HCT116 (cell line): ENCODE measurements at regions not wholly inside any gene's neighbourhood (a gene's known extent, or its start where the extent isn't known, plus 50 kb on each side); places are given as distances from the start of the nearest gene placed in this dataset.

Experiments
- ATAC-seq: fragments of 200-7000 bp; cut with Tn5 transposase; 2 replicates; pipeline ENCODE4 v1.9.1; 2020; ENCODE audit warnings: mild to moderate bottlenecking, moderate library complexity
- BruUV-seq: library from RNA; stranded (reverse); fragments of 400-500 nt; replicated peaks from 2 replicates; lab custom pipeline; 2021; lab: Mats Ljungman, UMichigan
- CTCF ChIA-PET: fragments of 300-600 bp; sonication (Branson Sonifier 250); formaldehyde crosslinking; loops from one replicate; lab custom pipeline; 2021; ENCODE audit warnings: antibody characterized with exemption; lab: Charles Lee
- POLR2A ChIA-PET: fragments of 300-600, 350-600 bp; sonication (Branson Sonifier 250); formaldehyde crosslinking; loops from one replicate; lab custom pipeline; 2021; ENCODE audit warnings: antibody characterized with exemption; lab: Charles Lee
- RAD21 ChIA-PET, 2 experiments: fragments of 300-600 bp; sonication (Branson Sonifier 250); formaldehyde crosslinking; loops; one replicate each; lab custom pipeline; 2023; ENCODE audit warnings: low total read pairs in 2 of 2; ENCODE audit not compliant: uncharacterized antibody in 2 of 2, unreplicated experiment in 2 of 2, low non-redundant PET in 1 of 2; lab: Charles Lee
- DNase-seq: peaks from one replicate; pipeline ENCODE4 v3.0.0-alpha.2; 2010; ENCODE audit warnings: low read depth, low spot score
- H2AFZ ChIP-seq: fragments of 200-600 bp; shearing (Covaris generic), sonication (generic); 2 replicates; pipeline ENCODE4 v1.6.1; 2017; ENCODE audit warnings: low read depth, mixed run types, mixed read lengths, antibody characterized with exemption, low read length; ENCODE audit not compliant: poor library complexity, severe bottlenecking
- H3K27ac ChIP-seq: 2 replicates; pipeline ENCODE4 v1.5.1; 2012; ENCODE audit warnings: low read depth, low read length
- H3K27me3 ChIP-seq: fragments of 200-600 bp; sonication (generic); 2 replicates; pipeline ENCODE4 v1.6.1; 2016; ENCODE audit warnings: mixed run types, low read length, mixed read lengths; ENCODE audit not compliant: insufficient read depth
- H3K36me3 ChIP-seq, 2 experiments: fragments of 200-500 bp in 1 of 2; fragments of 200-600 bp in 1 of 2; sonication (Bioruptor generic) in 1 of 2; sonication (generic) in 1 of 2; 2 replicates each; pipeline versions ENCODE4 v1.5.1 to v1.6.1; 2014 to 2016; ENCODE audit warnings: low read length in 2 of 2, inconsistent platforms in 1 of 2, mixed read lengths in 1 of 2, mixed run types in 1 of 2; ENCODE audit not compliant: insufficient read depth in 2 of 2, control insufficient read depth in 1 of 2
- H3K4me1 ChIP-seq, 2 experiments: fragments of 200-600 bp in 1 of 2; sonication (generic) in 1 of 2; 2 replicates each; pipeline versions ENCODE4 v1.5.1 to v1.6.1; 2012 to 2017; ENCODE audit warnings: low read length in 2 of 2, inconsistent platforms in 1 of 2, mild to moderate bottlenecking in 1 of 2, mixed read lengths in 1 of 2, mixed run types in 1 of 2, moderate library complexity in 1 of 2; ENCODE audit not compliant: insufficient read depth in 2 of 2, control insufficient read depth in 1 of 2
- H3K4me2 ChIP-seq: fragments of 200-600 bp; sonication (generic); 2 replicates; pipeline ENCODE4 v1.6.1; 2017; ENCODE audit warnings: mixed run types, low read length, mixed read lengths
- H3K4me3 ChIP-seq, 2 experiments: fragments of 200-600 bp in 1 of 2; sonication (generic) in 1 of 2; replicated peaks in 1 of 2; 2 replicates each; pipeline ENCODE4 v1.5.1; 2011 to 2016; ENCODE audit warnings: low read length in 2 of 2, control low read depth in 1 of 2, low read depth in 1 of 2, mild to moderate bottlenecking in 1 of 2, mixed read lengths in 1 of 2, mixed run types in 1 of 2
- H3K79me2 ChIP-seq: fragments of 200-600 bp; sonication (generic); 2 replicates; pipeline ENCODE4 v1.6.1; 2017; ENCODE audit warnings: mild to moderate bottlenecking, mixed run types, low read length, moderate library complexity, mixed read lengths; ENCODE audit not compliant: insufficient read depth
- H3K9ac ChIP-seq: fragments of 200-600 bp; sonication (generic); 2 replicates; pipeline ENCODE4 v1.6.1; 2016; ENCODE audit warnings: low read length, mixed read lengths
- H3K9me2 ChIP-seq: fragments of 200-600 bp; sonication (generic), shearing (Covaris generic); 2 replicates; pipeline ENCODE4 v1.6.1; 2017; ENCODE audit warnings: mixed run types, mild to moderate bottlenecking, moderate library complexity; ENCODE audit not compliant: insufficient read depth
- H3K9me3 ChIP-seq, 2 experiments: fragments of 200-500 bp in 1 of 2; fragments of 200-600 bp in 1 of 2; sonication (Bioruptor generic) in 1 of 2; sonication (generic) in 1 of 2; 2 replicates each; pipeline ENCODE4 v1.6.1; 2014 to 2017; ENCODE audit warnings: low read length in 2 of 2, mixed read lengths in 2 of 2, inconsistent platforms in 1 of 2, low read depth in 1 of 2, mild to moderate bottlenecking in 1 of 2, mixed run types in 1 of 2, moderate library complexity in 1 of 2; ENCODE audit not compliant: control insufficient read depth in 1 of 2, insufficient read depth in 1 of 2
- H4K20me1 ChIP-seq: fragments of 200-600 bp; sonication (generic), shearing (Covaris generic); 2 replicates; pipeline ENCODE4 v1.6.1; 2017; ENCODE audit warnings: mixed run types, mild to moderate bottlenecking, moderate library complexity; ENCODE audit not compliant: insufficient read depth
- CBX3 ChIP-seq: IDR thresholded peaks from 2 replicates; pipeline ENCODE4 v1.6.1; 2012; ENCODE audit warnings: low read depth
- CTCF ChIP-seq, 3 experiments: fragments of 200-600 bp in 1 of 3; sonication (generic) in 1 of 3; IDR thresholded peaks in 2 of 3; conservative IDR thresholded peaks in 1 of 3; 2 replicates each; pipeline ENCODE4 v1.5.1; 2012 to 2017; ENCODE audit warnings: low read depth in 2 of 3, low read length in 2 of 3, antibody characterized with exemption in 1 of 3, borderline replicate concordance in 1 of 3, control low read depth in 1 of 3, mild to moderate bottlenecking in 1 of 3, mixed read lengths in 1 of 3, mixed run types in 1 of 3, moderate library complexity in 1 of 3; ENCODE audit not compliant: insufficient read depth in 1 of 3
- EGR1 ChIP-seq: IDR thresholded peaks from 2 replicates; pipeline ENCODE4 v1.6.1; 2012; ENCODE audit warnings: low read depth
- ELF1 ChIP-seq: IDR thresholded peaks from 2 replicates; pipeline ENCODE4 v1.6.1; 2012; ENCODE audit warnings: low read depth, borderline replicate concordance
- EZH2 ChIP-seq: fragments of 200-600 bp; sonication (generic); IDR thresholded peaks from 2 replicates; pipeline ENCODE4 v1.6.1; 2017; ENCODE audit warnings: antibody characterized with exemption, mixed run types
- EZH2phosphoT487 ChIP-seq: fragments of 200-600 bp; IDR thresholded peaks from 2 replicates; pipeline ENCODE4 v1.6.1; 2018; ENCODE audit warnings: antibody characterized with exemption, borderline replicate concordance
- FOSL1 ChIP-seq: IDR thresholded peaks from 2 replicates; pipeline ENCODE4 v1.6.1; 2012; ENCODE audit warnings: low read depth
- JUND ChIP-seq: IDR thresholded peaks from 2 replicates; pipeline ENCODE4 v1.6.1; 2012
- POLR2A ChIP-seq: IDR thresholded peaks from 2 replicates; pipeline ENCODE4 v1.7.0; 2011; ENCODE audit warnings: borderline replicate concordance; ENCODE audit not compliant: insufficient read depth, insufficient read length; ENCODE audit errors: extremely low read depth
- RAD21 ChIP-seq: IDR thresholded peaks from 2 replicates; pipeline ENCODE4 v1.6.1; 2012; ENCODE audit warnings: low read depth, mild to moderate bottlenecking
- SIN3A ChIP-seq: IDR thresholded peaks from 2 replicates; pipeline ENCODE4 v1.6.1; 2012; ENCODE audit warnings: low read depth
- SP1 ChIP-seq: IDR thresholded peaks from 2 replicates; pipeline ENCODE4 v1.6.1; 2012; ENCODE audit warnings: low read depth
- SRF ChIP-seq: IDR thresholded peaks from 2 replicates; pipeline ENCODE4 v1.6.1; 2012; ENCODE audit warnings: low read depth
- TCF7L2 ChIP-seq: IDR thresholded peaks from 2 replicates; pipeline ENCODE4 v1.7.0; 2011; ENCODE audit warnings: borderline replicate concordance, inconsistent platforms; ENCODE audit not compliant: insufficient read depth, insufficient read length; ENCODE audit errors: extremely low read depth
- YY1 ChIP-seq: IDR thresholded peaks from 2 replicates; pipeline ENCODE4 v1.6.1; 2011; ENCODE audit warnings: low read length, low read depth, moderate library complexity, mild to moderate bottlenecking; ENCODE audit not compliant: insufficient replicate concordance; ENCODE audit errors: extremely low read depth
- ZFX ChIP-seq: fragments of 450-650 bp; IDR thresholded peaks from 2 replicates; pipeline ENCODE4 v1.6.1; 2017
- ZNF274 ChIP-seq: fragments of 200-500 bp; sonication (Bioruptor generic); IDR thresholded peaks from 2 replicates; pipeline ENCODE4 v1.6.1; 2014; ENCODE audit warnings: mild to moderate bottlenecking, low read depth, low read length, inconsistent platforms
- intact Hi-C: fragments of 100-400 bp; cut with micrococcal nuclease; formaldehyde crosslinking; loops from 2 replicates; pipeline ENCODE4 v1.10.0; 2022
- TF ChIP-seq, protein P1 (sequence below): IDR thresholded peaks from 2 replicates; pipeline ENCODE4 v1.6.1; 2012
- TF ChIP-seq, protein P2 (sequence below): IDR thresholded peaks from 2 replicates; pipeline ENCODE4 v1.6.1; 2012
- TF ChIP-seq, protein P3 (sequence below): IDR thresholded peaks from 2 replicates; pipeline ENCODE4 v1.6.1; 2011; ENCODE audit warnings: mild to moderate bottlenecking, low read length, moderate library complexity; ENCODE audit not compliant: insufficient replicate concordance; ENCODE audit errors: extremely low read depth

DNA sequence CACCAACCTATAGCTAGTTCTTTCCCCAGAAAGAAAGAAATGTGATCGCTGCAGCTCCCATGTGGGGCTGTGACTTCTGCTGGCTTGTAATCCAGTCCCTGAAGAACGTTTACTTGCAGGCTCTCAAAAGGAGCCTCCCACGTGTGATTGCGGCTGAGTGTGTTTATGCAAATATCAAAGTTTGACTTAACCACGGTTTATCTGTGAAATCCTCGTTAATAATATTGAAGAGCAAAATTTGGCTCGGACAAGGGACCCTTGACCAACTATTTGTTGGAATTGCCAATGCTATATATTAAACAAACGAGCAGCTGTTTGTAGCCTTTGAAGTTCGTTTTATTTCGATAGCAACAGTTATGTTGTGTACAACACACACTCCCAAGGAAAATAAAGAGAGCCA is 470.1 kb upstream of the NRP1 start:
- ChIA-PET RAD21 (no interaction called here), POLR2A (no interaction called here), CTCF (interaction anchor here (0.7 kb wide), 1 partner anchor 40 kb away, joined by 4 read pairs; no protein-coding TSS in a partner anchor)
- no peaks in the 10 kb centered on the region for H3K27me3 ChIP-seq
- H3K9me3 ChIP-seq, result no peaks in the 10 kb centered on the region
- H3K79me2 ChIP-seq, result no peaks in the 10 kb centered on the region
- no peak overlapping the region for H2AFZ ChIP-seq
- intact Hi-C loops, result no loop called here
- H3K36me3 ChIP-seq, result no peaks in the 10 kb centered on the region
- no peak overlapping the region for H3K27ac ChIP-seq
- no peak overlapping the region for H3K9ac ChIP-seq
- no TSS peak for BruUV-seq
- no peaks in the 10 kb centered on the region for H4K20me1 ChIP-seq
- no peak for DNase-seq
- no peak for ATAC-seq
- H3K4me3 ChIP-seq, result no peak overlapping the region
- no peaks in the 10 kb centered on the region for H3K9me2 ChIP-seq
- H3K4me1 ChIP-seq, result peaks cover 18 to 31% of the 10 kb centered on the region in 2 experiments
- no peak overlapping the region for H3K4me2 ChIP-seq
- TF ChIP-seq FOSL1, result no peak
- no peak for TF ChIP-seq ZNF274
- TF ChIP-seq YY1, result no peak
- no peak for TF ChIP-seq EGR1
- TF ChIP-seq JUND, result no peak
- TF ChIP-seq CTCF (IDR thresholded peaks at IDR 0.05 in 2 of 3, conservative IDR thresholded peaks at IDR 0.05 in 1 of 3; ENCODE audit: borderline replicate concordance in 1 of 3, insufficient read depth in 1 of 3, low read depth in 2 of 3, low read length in 2 of 3), result no peak
- no peak for TF ChIP-seq TCF7L2
- TF ChIP-seq POLR2A, result no peak
- TF ChIP-seq, protein P1, sequence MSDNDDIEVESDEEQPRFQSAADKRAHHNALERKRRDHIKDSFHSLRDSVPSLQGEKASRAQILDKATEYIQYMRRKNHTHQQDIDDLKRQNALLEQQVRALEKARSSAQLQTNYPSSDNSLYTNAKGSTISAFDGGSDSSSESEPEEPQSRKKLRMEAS, result no peak
- TF ChIP-seq CBX3, result no peak
- TF ChIP-seq SP1, result no peak
- TF ChIP-seq, protein P2, sequence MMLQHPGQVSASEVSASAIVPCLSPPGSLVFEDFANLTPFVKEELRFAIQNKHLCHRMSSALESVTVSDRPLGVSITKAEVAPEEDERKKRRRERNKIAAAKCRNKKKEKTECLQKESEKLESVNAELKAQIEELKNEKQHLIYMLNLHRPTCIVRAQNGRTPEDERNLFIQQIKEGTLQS, result no peak
- no peak for TF ChIP-seq ZFX
- no peak for TF ChIP-seq EZH2
- TF ChIP-seq, protein P3, sequence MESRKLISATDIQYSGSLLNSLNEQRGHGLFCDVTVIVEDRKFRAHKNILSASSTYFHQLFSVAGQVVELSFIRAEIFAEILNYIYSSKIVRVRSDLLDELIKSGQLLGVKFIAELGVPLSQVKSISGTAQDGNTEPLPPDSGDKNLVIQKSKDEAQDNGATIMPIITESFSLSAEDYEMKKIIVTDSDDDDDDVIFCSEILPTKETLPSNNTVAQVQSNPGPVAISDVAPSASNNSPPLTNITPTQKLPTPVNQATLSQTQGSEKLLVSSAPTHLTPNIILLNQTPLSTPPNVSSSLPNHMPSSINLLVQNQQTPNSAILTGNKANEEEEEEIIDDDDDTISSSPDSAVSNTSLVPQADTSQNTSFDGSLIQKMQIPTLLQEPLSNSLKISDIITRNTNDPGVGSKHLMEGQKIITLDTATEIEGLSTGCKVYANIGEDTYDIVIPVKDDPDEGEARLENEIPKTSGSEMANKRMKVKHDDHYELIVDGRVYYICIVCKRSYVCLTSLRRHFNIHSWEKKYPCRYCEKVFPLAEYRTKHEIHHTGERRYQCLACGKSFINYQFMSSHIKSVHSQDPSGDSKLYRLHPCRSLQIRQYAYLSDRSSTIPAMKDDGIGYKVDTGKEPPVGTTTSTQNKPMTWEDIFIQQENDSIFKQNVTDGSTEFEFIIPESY, result no peak
- no peak for TF ChIP-seq EZH2phosphoT487
- no peak for TF ChIP-seq SIN3A
- no peak for TF ChIP-seq ELF1
- no peak for TF ChIP-seq SRF
- no peak for TF ChIP-seq RAD21
